HFFc6 (cell line): ENCODE measurements at regions not wholly inside any gene's neighbourhood (a gene's known extent, or its start where the extent isn't known, plus 50 kb on each side); places are given as distances from the start of the nearest gene placed in this dataset.

ENCODE experiments used
- DNase-seq: peaks from one replicate; pipeline ENCODE4 v3.0.0-alpha.2; 2018
- H3K27ac Mint-ChIP-seq: 2 replicates; pipeline ENCODE4 v1.8.0; 2020; ENCODE audit warnings: mild to moderate bottlenecking, mixed read lengths
- H3K27me3 Mint-ChIP-seq: 2 replicates; pipeline ENCODE4 v1.8.0; 2021; ENCODE audit warnings: mild to moderate bottlenecking, moderate library complexity, mixed read lengths; ENCODE audit not compliant: insufficient read depth
- H3K36me3 Mint-ChIP-seq: 2 replicates; pipeline ENCODE4 v1.8.0; 2021; ENCODE audit warnings: low read depth, mixed read lengths
- H3K4me1 Mint-ChIP-seq: 2 replicates; pipeline ENCODE4 v1.8.0; 2020; ENCODE audit warnings: low read depth, mixed read lengths
- H3K4me3 Mint-ChIP-seq: 2 replicates; pipeline ENCODE4 v1.8.0; 2020; ENCODE audit warnings: mild to moderate bottlenecking, moderate library complexity, mixed read lengths
- H3K9me3 Mint-ChIP-seq: 2 replicates; pipeline ENCODE4 v1.8.0; 2020; ENCODE audit warnings: mild to moderate bottlenecking, mixed read lengths
- CTCF ChIP-seq: fragments of 200-600 bp; sonication (generic); IDR thresholded peaks from 2 replicates; pipeline ENCODE4 v1.5.0; 2021; ENCODE audit warnings: antibody characterized with exemption, mild to moderate bottlenecking

- H3K9me3 Mint-ChIP-seq = no peaks in the 10 kb centered on the region; the same call in none of the 2 replicates
- H3K27me3 Mint-ChIP-seq = no peaks in the 10 kb centered on the region
Observed at GRCh38 chr13:90068658-90069057, 1278.8 kb upstream of the MIR17HG start.

DNA sequence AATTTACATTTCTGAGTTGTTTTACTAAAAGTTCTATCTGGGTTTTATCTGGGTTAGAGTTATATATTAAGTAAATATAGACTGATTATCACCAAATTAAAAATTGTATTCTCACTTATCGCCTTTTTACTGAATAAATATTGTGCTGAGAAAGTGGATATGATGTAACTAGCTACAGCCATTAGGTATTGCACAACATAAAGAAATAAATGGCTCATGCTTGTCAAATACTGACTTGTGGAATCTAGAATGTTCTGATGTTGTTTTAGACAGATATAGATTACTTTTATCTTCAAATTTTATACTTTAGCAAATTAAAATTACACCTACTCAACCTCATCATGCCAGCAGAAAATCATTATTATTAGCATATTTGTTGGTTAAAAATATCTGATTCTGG is 1277.1 kb upstream of the MIR17HG start:
- Mint-ChIP-seq H3K36me3 (no peaks in the 10 kb centered on the region), H3K27me3 (no peaks in the 10 kb centered on the region), H3K27ac (no peak overlapping the region), H3K4me3 (no peak overlapping the region), H3K9me3 (no peaks in the 10 kb centered on the region; the same call in none of the 2 replicates), H3K4me1 (no peaks in the 10 kb centered on the region)
- TF ChIP-seq CTCF = no peak
- DNase-seq = no peak

More at GRCh38 chr13:90068658-90069057, 1278.8 kb upstream of the MIR17HG start:
- H3K4me3 Mint-ChIP-seq = no peak overlapping the region
- no peak for DNase-seq
- H3K36me3 Mint-ChIP-seq = no peaks in the 10 kb centered on the region
- TF ChIP-seq CTCF = no peak
- H3K4me1 Mint-ChIP-seq = no peaks in the 10 kb centered on the region
- H3K27ac Mint-ChIP-seq = no peak overlapping the region

DNA sequence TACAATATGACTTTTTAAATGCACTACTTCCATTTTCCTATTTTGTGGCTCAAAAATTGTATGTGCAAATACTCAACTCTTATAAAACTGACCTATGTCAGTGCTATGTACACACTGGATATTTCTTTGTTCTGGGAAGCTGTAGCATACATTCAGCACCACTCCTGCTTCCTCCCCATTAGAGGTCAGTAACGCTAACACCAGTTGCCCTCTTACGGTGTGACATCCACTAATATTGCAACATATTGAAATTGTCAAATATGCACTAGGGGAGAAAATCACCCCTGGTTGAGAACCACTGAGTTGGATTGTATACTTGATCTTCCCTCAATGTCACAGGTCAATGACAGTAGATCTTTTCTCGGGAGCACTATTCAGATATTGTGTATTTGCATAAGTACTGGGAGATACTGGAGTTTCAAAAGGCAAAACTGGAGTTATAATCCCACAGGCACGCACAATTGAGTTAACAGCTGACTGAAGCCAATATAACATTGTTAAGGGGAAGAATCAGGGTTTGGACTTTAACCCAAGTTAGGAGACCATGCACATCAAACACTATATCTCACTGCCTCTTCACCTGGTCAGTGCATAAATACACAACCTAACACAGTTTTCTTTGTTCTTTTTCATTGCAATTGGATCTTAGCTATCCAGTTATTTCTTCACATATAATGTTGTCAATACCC is 1276.5 kb upstream of the MIR17HG start:
- no peak for DNase-seq
- Mint-ChIP-seq H3K4me3 (no peak overlapping the region), H3K9me3 (no peaks in the 10 kb centered on the region; the same call in none of the 2 replicates), H3K27ac (no peak overlapping the region), H3K4me1 (no peaks in the 10 kb centered on the region), H3K27me3 (no peaks in the 10 kb centered on the region), H3K36me3 (no peaks in the 10 kb centered on the region)
- TF ChIP-seq CTCF = no peak

DNA sequence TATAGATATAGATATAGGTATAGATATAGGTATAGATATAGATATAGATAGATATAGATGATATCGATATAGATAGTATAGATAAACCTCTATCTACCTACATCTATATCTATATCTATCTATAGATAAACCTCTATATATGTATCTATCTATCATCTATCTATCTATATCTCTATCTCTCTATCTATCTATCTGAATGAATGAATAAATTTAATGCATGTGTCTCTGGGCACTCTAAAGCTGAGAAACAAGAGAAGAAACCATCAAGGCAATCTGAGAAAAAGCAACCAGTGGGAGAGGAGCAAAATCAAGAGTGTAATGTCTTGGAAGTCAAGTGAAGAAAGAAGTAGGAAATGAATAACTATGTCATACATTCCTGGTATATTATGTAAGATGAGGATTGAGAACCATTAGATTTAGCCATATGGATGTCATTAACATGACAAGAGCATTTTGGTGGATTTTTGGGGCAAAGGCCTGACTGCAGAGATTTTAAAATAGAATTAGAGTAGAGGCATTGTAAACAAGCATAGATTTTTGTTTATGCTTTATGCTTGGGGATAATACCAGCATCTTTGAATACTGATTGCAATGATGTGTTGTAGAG is 1262.7 kb upstream of the MIR17HG start:
- no peaks in the 10 kb centered on the region for H3K27me3 Mint-ChIP-seq
- H3K4me3 Mint-ChIP-seq = no peak overlapping the region
- peaks cover 8% of the 10 kb centered on the region; the same call in 1 of the 2 replicates for H3K4me1 Mint-ChIP-seq
- no peaks in the 10 kb centered on the region for H3K36me3 Mint-ChIP-seq
- H3K27ac Mint-ChIP-seq = no peak overlapping the region
- no peak for TF ChIP-seq CTCF
- DNase-seq = no peak
- peaks cover 3% of the 10 kb centered on the region; the same call in 1 of the 2 replicates for H3K9me3 Mint-ChIP-seq

- no peak for TF ChIP-seq CTCF
Observed at GRCh38 chr13:90089051-90089450, 1258.4 kb upstream of the MIR17HG start.

More at GRCh38 chr13:90089051-90089450, 1258.4 kb upstream of the MIR17HG start:
- Mint-ChIP-seq H3K9me3 (0 out of 2 replicates have a peak, but pooled peaks cover 3% of the 10 kb centered on the region), H3K27me3 (no peaks in the 10 kb centered on the region), H3K4me1 (peaks cover 8% of the 10 kb centered on the region; the same call in 1 of the 2 replicates), H3K27ac (no peak overlapping the region), H3K4me3 (no peak overlapping the region), H3K36me3 (no peaks in the 10 kb centered on the region)
- no peak for DNase-seq
